GM10248 (cell line): ENCODE measurements at regions not wholly inside any gene's neighbourhood (a gene's known extent, or its start where the extent isn't known, plus 50 kb on each side); places are given as distances from the start of the nearest gene placed in this dataset.

Source experiments
- CTCF ChIA-PET: fragments of 300-600 bp; sonication (Branson Sonifier 250); formaldehyde crosslinking; extraction: SDS; loops from one replicate; lab custom pipeline; 2021; ENCODE audit warnings: antibody characterized with exemption; lab: Yijun Ruan, JAX
- POLR2A ChIA-PET: fragments of 350-650 bp; sonication (Branson Sonifier 250); formaldehyde crosslinking; extraction: SDS; loops from one replicate; lab custom pipeline; 2020; ENCODE audit warnings: antibody characterized with exemption; lab: Yijun Ruan, JAX
- DNase-seq: peaks from one replicate; pipeline ENCODE4 v3.0.0; 2012; ENCODE audit errors: extremely low spot score
- TF ChIP-seq, protein P1 (sequence below): IDR thresholded peaks from 2 replicates; pipeline ENCODE4 v1.5.1; 2012; ENCODE audit warnings: mild to moderate bottlenecking, low read depth; ENCODE audit errors: extremely low read depth, missing control alignments, control extremely low read depth

DNA sequence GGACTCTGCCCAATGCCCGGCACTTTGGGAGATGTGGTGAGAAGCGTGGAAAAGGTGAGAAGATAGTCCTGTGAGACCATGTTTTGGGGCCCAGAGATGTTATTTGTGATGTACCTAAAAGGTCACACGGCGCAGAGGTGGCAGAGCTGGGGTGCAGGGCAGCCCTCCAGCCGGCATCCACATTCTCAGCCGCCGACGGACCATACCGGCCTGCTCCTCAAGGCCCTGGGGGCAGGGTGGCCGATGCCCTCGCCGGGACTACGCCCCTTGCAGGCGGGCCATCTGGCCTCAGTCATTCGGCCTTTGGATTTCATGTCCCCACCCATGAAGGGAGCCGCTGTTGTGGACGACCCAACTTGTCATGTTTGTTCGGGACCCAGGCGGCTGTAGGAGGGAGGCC is 131.4 kb upstream of the GSE1 start:
- CTCF ChIA-PET: interaction anchor here (1.0 to 2.8 kb wide), 5 partner anchors 10 to 134 kb away, joined by 3 to 9 read pairs (median 6); no protein-coding TSS in a partner anchor
- TF ChIP-seq, protein P1, sequence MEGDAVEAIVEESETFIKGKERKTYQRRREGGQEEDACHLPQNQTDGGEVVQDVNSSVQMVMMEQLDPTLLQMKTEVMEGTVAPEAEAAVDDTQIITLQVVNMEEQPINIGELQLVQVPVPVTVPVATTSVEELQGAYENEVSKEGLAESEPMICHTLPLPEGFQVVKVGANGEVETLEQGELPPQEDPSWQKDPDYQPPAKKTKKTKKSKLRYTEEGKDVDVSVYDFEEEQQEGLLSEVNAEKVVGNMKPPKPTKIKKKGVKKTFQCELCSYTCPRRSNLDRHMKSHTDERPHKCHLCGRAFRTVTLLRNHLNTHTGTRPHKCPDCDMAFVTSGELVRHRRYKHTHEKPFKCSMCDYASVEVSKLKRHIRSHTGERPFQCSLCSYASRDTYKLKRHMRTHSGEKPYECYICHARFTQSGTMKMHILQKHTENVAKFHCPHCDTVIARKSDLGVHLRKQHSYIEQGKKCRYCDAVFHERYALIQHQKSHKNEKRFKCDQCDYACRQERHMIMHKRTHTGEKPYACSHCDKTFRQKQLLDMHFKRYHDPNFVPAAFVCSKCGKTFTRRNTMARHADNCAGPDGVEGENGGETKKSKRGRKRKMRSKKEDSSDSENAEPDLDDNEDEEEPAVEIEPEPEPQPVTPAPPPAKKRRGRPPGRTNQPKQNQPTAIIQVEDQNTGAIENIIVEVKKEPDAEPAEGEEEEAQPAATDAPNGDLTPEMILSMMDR: no peak
- no peak for DNase-seq
- POLR2A ChIA-PET: no interaction called here

- TF ChIP-seq, protein P1: no peak
- ChIA-PET POLR2A (no interaction called here), CTCF (no interaction called here)
- DNase-seq: no peak
These were observed 129.7 kb upstream of the GSE1 start for GRCh38 chr16:85483424-85483823.

- TF ChIP-seq, protein P1: no peak
- DNase-seq: no peak
- ChIA-PET CTCF (interaction anchor here (1.3 kb wide), 1 partner anchor 64 kb away, joined by 4 read pairs; no protein-coding TSS in a partner anchor), POLR2A (no interaction called here)
These were observed 128.5 kb upstream of the GSE1 start for GRCh38 chr16:85484347-85485300.

- DNase-seq: no peak
- TF ChIP-seq, protein P1: no peak
- ChIA-PET CTCF (interaction anchor here (1.3 kb wide), 1 partner anchor 65 kb away, joined by 4 read pairs; no protein-coding TSS in a partner anchor), POLR2A (no interaction called here)
These were observed 127.7 kb upstream of the GSE1 start for GRCh38 chr16:85485379-85485778.

DNA sequence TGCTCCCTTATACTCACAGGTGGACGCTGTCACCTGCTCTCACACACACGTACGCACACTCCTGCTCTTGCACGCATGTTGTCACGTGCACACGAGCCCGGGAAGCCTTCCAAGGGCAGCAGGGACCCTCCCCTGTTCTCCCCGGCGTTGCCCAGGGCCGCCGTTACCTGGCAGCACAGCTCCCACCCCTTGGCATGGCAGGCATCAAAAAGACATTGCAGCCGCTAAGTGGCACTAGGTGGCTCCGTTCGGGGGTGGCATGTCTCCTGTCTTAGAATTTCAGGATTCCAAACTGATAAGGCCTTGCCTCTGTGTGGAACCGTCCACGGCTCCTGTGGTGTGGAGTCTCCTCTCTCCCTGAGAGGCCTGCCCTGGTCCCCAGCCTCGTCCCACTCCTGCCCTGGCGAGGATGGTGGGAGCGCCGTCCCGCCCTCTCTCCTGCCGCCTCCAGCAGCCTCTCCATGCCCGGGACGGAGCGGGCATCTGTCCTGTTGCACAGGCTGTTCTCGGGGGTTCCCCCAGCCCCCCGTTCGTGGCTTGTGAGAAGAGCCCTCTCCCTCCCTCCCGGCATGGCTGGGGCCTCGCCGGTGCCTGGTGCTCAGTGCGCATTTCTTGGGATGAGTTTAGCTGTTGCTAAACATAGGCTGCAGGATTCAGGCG is 126.7 kb upstream of the GSE1 start:
- no peak for DNase-seq
- TF ChIP-seq, protein P1: no peak
- POLR2A ChIA-PET: no interaction called here
- CTCF ChIA-PET: interaction anchor here (1.3 to 1.4 kb wide), 2 partner anchors 66 to 131 kb away, joined by 3 to 4 read pairs; no protein-coding TSS in a partner anchor

DNA sequence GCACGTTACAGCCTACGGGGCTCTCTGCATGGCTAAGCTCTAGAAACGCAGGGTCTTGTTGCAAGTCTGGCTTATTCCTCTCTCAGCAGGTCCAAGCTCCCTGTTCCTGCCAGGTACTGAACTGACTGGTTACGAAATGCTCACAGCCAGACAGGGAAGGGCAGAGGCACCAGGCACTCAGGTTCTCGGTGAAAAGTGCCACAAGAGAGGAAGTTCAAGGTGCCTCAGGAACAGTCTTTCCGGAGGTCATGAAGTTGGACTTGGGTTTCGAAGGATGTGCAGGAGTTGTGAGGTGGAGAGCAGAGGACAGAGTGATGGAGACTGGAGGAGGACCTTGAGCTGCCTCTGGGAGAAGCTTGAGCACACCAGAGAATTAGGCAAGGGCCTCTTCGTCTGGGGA is 124.7 kb upstream of the GSE1 start:
- ChIA-PET POLR2A (no interaction called here), CTCF (interaction anchor here (0.8 to 2.2 kb wide), 5 partner anchors 9 to 121 kb away, joined by 3 to 7 read pairs (median 3); no protein-coding TSS in a partner anchor)
- DNase-seq: no peak
- TF ChIP-seq, protein P1: no peak
